ENCODE measurements at regions not wholly inside any gene's neighbourhood (a gene's known extent, or its start where the extent isn't known, plus 50 kb on each side); places are given as distances from the start of the nearest gene placed in this dataset.

- Histone ChIP-seq H3K4me2 (ENCODE audit: control insufficient read depth, insufficient read depth) (no peak overlapping the region), H3K27me3 (replicated peaks in 1 of 2; ENCODE audit: control insufficient read depth in 2 of 2, insufficient read depth in 2 of 2, low read length in 1 of 2) (no peaks in the 10 kb centered on the region), H2AFZ (ENCODE audit: control insufficient read depth, low read depth, low read length) (no peak overlapping the region), H3K9ac (ENCODE audit: control insufficient read depth, insufficient read depth, low read length) (no peak overlapping the region), H3K9me3 (replicated peaks; ENCODE audit: control insufficient read depth, insufficient read depth, low read length) (no peaks in the 10 kb centered on the region), H3K4me1 (ENCODE audit: control insufficient read depth, insufficient read depth, low read length) (no peaks in the 10 kb centered on the region), H3K4me3 (no peak overlapping the region), H3K79me2 (ENCODE audit: control insufficient read depth, insufficient read depth, low read length) (no peaks in the 10 kb centered on the region), H4K20me1 (ENCODE audit: control insufficient read depth, insufficient read depth) (no peaks in the 10 kb centered on the region), H3K27ac (ENCODE audit: control insufficient read depth, insufficient read depth) (no peak overlapping the region), H3K36me3 (ENCODE audit: control insufficient read depth in 2 of 2, insufficient read depth in 2 of 2, low read length in 1 of 2) (no peaks in the 10 kb centered on the region)
- intact Hi-C loops (cut with micrococcal nuclease; ENCODE audit: unreplicated experiment): no loop called here
- FAIRE-seq (no peak), ATAC-seq (no peak), DNase-seq (ENCODE audit: low read depth, low spot score) (no peak)
- RAD21 ChIA-PET (ENCODE audit: unreplicated experiment): interaction anchor here (0.7 to 4.3 kb wide), 5 partner anchors 306 to 328 kb away, joined by 4 to 43 read pairs (median 6); no protein-coding TSS in a partner anchor
- CTCF ChIA-PET: interaction anchor here (1.1 to 6.5 kb wide), 3 partner anchors 12 to 308 kb away, joined by 4 to 95 read pairs (median 4); no protein-coding TSS in a partner anchor
- BruUV-seq (replicated peaks): no TSS peak
- WGBS (ENCODE audit: insufficient coverage, insufficient replicate concordance, low lambda C conversion rate, missing lambda C conversion rate): 67% methylated on average over 9 of the region's 9 CpGs
- TF ChIP-seq KAT2A (conservative IDR thresholded peaks at IDR 0.05; ENCODE audit: control insufficient read depth, low read depth, low read length) (no peak), MLLT1 (IDR thresholded peaks at IDR 0.05) (no peak), MYC (IDR thresholded peaks at IDR 0.05; ENCODE audit: insufficient read depth, insufficient read length, insufficient replicate concordance, low read length, severe bottlenecking) (no peak), CBX3 (IDR thresholded peaks at IDR 0.05; ENCODE audit: borderline replicate concordance, low read depth) (no peak), CEBPB (IDR thresholded peaks at IDR 0.05; ENCODE audit: borderline replicate concordance in 1 of 2, low read depth in 2 of 2, low read length in 2 of 2) (no peak), SMC3 (IDR thresholded peaks at IDR 0.05; ENCODE audit: borderline replicate concordance, low read length) (no peak), SP1 (IDR thresholded peaks at IDR 0.05; ENCODE audit: low read depth, low read length) (no peak), RB1 (IDR thresholded peaks at IDR 0.05; ENCODE audit: borderline replicate concordance) (no peak), NFYB (IDR thresholded peaks at IDR 0.05; ENCODE audit: insufficient read depth, low read depth, low read length) (no peak), POU2F2 (IDR thresholded peaks at IDR 0.05; ENCODE audit: borderline replicate concordance, low read depth, low read length) (no peak), JUNB (IDR thresholded peaks at IDR 0.05) (no peak), BCL3 (IDR thresholded peaks at IDR 0.05; ENCODE audit: borderline replicate concordance, insufficient read depth, low read depth, low read length, poor library complexity, severe bottlenecking) (no peak), MAX (IDR thresholded peaks at IDR 0.05; ENCODE audit: low read depth, low read length) (no peak)
- TF ChIP-seq, protein P1, sequence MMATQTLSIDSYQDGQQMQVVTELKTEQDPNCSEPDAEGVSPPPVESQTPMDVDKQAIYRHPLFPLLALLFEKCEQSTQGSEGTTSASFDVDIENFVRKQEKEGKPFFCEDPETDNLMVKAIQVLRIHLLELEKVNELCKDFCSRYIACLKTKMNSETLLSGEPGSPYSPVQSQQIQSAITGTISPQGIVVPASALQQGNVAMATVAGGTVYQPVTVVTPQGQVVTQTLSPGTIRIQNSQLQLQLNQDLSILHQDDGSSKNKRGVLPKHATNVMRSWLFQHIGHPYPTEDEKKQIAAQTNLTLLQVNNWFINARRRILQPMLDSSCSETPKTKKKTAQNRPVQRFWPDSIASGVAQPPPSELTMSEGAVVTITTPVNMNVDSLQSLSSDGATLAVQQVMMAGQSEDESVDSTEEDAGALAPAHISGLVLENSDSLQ (IDR thresholded peaks at IDR 0.05): no peak
- TF ChIP-seq, protein P2, sequence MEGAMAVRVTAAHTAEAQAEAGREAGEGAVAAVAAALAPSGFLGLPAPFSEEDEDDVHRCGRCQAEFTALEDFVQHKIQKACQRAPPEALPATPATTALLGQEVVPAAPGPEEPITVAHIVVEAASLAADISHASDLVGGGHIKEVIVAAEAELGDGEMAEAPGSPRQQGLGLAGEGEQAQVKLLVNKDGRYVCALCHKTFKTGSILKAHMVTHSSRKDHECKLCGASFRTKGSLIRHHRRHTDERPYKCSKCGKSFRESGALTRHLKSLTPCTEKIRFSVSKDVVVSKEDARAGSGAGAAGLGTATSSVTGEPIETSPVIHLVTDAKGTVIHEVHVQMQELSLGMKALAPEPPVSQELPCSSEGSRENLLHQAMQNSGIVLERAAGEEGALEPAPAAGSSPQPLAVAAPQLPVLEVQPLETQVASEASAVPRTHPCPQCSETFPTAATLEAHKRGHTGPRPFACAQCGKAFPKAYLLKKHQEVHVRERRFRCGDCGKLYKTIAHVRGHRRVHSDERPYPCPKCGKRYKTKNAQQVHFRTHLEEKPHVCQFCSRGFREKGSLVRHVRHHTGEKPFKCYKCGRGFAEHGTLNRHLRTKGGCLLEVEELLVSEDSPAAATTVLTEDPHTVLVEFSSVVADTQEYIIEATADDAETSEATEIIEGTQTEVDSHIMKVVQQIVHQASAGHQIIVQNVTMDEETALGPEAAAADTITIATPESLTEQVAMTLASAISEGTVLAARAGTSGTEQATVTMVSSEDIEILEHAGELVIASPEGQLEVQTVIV (IDR thresholded peaks at IDR 0.05; ENCODE audit: borderline replicate concordance, partially characterized antibody): no peak
- POLR2A ChIA-PET: no interaction called here
- SMC1A ChIA-PET (ENCODE audit: uncharacterized antibody, unreplicated experiment): interaction anchor here (5.5 kb wide), 1 partner anchor 311 kb away, joined by 40 read pairs; no protein-coding TSS in a partner anchor
- in situ Hi-C loops (cut with MboI): no loop called here
Observed at GRCh38 chrX:151081016-151081415, 95.4 kb upstream of the GPR50 start.
